ENCODE measurements at regions not wholly inside any gene's neighbourhood (a gene's known extent, or its start where the extent isn't known, plus 50 kb on each side); places are given as distances from the start of the nearest gene placed in this dataset.

GRCh38 chr18:75777630-75778029, 350.1 kb upstream of the SMIM21 start:
- DNase-seq (ENCODE audit: low read depth): no peak
- no peak overlapping the region for H3K4me3 ChIP-seq (ENCODE audit: low read length)
- TF ChIP-seq, protein P1, sequence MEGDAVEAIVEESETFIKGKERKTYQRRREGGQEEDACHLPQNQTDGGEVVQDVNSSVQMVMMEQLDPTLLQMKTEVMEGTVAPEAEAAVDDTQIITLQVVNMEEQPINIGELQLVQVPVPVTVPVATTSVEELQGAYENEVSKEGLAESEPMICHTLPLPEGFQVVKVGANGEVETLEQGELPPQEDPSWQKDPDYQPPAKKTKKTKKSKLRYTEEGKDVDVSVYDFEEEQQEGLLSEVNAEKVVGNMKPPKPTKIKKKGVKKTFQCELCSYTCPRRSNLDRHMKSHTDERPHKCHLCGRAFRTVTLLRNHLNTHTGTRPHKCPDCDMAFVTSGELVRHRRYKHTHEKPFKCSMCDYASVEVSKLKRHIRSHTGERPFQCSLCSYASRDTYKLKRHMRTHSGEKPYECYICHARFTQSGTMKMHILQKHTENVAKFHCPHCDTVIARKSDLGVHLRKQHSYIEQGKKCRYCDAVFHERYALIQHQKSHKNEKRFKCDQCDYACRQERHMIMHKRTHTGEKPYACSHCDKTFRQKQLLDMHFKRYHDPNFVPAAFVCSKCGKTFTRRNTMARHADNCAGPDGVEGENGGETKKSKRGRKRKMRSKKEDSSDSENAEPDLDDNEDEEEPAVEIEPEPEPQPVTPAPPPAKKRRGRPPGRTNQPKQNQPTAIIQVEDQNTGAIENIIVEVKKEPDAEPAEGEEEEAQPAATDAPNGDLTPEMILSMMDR (conservative IDR thresholded peaks at IDR 0.05; ENCODE audit: low read length): no peak

GRCh38 chr18:75775121-75775520, 347.6 kb upstream of the SMIM21 start:
- no peak overlapping the region for H3K4me3 ChIP-seq (ENCODE audit: low read length)
- DNase-seq (ENCODE audit: low read depth): peak; percentile 67
- TF ChIP-seq, protein P1 (conservative IDR thresholded peaks at IDR 0.05; ENCODE audit: low read length): no peak

DNA sequence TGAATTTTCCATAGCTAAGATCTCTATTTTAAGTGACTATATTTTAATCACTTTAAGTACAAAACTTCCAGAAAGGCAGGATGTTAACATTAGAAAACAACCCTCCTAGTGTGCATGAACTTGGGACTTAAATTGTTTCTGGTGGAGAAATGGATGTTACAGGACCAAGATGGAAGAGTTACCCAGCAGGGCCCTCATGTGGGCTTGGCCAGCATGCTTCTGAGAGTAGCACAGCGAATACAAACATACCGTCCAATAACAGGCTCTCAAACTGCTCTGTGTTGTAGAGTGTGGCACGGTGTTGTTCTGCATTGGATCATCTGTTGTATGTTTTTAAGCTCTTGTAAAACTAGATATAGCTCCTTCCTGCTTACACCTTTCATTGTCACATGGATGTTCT, 346.1 kb upstream of the SMIM21 start:
- no peak overlapping the region for H3K4me3 ChIP-seq (ENCODE audit: low read length)

GRCh38 chr18:75762758-75763157, 335.3 kb upstream of the SMIM21 start:
- no peak for DNase-seq (ENCODE audit: low read depth)
- TF ChIP-seq, protein P1 (conservative IDR thresholded peaks at IDR 0.05; ENCODE audit: low read length): no peak
- no peak overlapping the region for H3K4me3 ChIP-seq (ENCODE audit: low read length)

More for the DNA sequence above, 346.1 kb upstream of the SMIM21 start:
- TF ChIP-seq, protein P1 (conservative IDR thresholded peaks at IDR 0.05; ENCODE audit: low read length): no peak
- DNase-seq (ENCODE audit: low read depth): no peak

DNA sequence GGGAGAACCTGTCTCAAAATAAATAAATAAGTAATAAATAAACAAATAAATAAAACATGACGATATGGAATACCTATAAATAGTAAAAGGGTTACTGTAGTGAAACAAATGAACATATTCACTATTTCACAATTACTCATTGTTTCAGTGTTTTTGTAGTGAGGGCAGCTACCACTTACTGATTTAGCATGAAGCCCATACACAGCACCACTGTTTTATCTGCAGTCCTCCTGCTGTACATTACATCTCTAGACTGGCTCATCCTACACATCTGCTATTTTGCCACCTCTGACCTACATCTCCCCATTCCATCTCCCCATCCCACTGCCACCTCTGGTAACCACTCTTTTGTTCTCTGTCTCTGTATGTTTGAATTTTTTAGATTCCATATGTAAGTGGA, 332.7 kb upstream of the SMIM21 start:
- no peak overlapping the region for H3K4me3 ChIP-seq (ENCODE audit: low read length)
- TF ChIP-seq, protein P1 (conservative IDR thresholded peaks at IDR 0.05; ENCODE audit: low read length): no peak
- DNase-seq (ENCODE audit: low read depth): no peak

DNA sequence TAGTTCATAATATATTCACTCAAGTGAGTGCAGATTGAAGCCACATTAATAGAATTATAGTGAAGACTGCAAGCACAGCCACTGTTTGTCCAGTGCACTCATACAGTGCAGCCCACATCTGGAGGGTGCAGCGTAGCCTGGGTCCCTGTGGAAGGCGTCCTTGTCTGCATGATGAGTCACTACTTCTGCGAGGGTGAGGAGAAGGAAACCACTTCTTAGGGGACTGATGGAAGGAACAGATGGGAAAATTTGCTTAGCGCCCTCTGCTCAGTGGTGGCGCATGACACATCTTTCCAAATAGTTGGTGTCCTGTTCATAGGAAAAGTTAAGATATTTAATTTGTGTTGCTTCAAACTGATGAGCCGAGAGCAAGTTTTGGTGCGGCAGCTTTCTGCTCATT, 330.4 kb upstream of the SMIM21 start:
- no peak overlapping the region for H3K4me3 ChIP-seq (ENCODE audit: low read length)
- no peak for DNase-seq (ENCODE audit: low read depth)
- TF ChIP-seq, protein P1 (conservative IDR thresholded peaks at IDR 0.05; ENCODE audit: low read length): no peak

DNA sequence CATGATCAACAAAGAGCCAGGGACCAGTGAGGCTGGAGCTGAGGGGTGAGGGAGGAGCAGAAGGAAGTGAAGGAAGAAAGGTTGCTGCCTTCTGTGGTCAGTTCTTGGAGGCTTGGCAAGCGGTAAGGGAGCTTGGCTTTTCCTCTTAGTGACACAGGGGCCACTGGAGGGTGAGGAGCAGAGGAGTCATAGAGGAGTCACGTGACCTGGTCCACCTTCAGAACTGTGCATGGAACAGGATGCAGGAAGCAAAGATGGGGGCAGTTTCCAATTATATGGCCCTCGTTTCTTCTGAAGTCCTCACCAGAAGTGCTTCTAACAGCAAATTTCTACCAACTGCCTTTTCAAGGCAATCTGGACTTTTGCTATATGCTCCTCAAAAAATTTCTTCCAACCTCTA, 326.9 kb upstream of the SMIM21 start:
- TF ChIP-seq, protein P1 (conservative IDR thresholded peaks at IDR 0.05; ENCODE audit: low read length): no peak
- no peak overlapping the region for H3K4me3 ChIP-seq (ENCODE audit: low read length)
- DNase-seq (ENCODE audit: low read depth): no peak

All from AG10803 (cell line).